ENCODE measurements at regions not wholly inside any gene's neighbourhood (a gene's known extent, or its start where the extent isn't known, plus 50 kb on each side); places are given as distances from the start of the nearest gene placed in this dataset.
A peak's percentile ranks its signal among the peaks of the same experiment; 100 is the strongest.

DNA sequence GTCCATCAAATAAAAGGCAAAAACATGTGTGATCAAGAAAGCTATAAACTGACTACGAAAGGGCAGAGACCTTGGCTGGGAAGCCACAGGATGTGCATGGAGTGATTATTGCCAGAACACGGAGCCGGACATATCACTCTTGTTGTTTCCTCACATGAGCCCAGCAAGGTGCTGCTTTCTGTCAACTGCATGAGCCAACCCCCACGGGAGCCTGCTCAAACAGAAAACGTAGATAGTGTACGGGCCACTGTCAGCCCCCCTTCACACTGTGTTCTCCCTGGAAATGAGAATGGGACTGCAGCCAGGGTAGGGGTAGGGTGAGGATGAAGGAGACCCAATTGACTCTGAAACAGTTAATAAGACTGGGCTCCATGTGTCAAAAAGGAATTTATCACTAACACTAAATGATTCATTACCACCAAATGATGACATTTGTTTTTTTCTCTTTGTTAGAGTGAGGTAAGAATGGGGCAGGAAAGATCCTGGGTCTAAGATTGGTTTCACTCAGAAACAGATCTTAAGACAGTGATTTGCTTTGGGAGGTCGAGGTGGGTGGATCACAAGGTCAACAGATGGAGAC is 235.8 kb downstream of the MREG start:
- Mint-ChIP-seq H3K4me1 (no peaks in the 10 kb centered on the region), H3K36me3 (no peaks in the 10 kb centered on the region), H3K4me3 (no peak overlapping the region), H3K27me3 (peaks cover 7 to 15% (median 12%) of the 10 kb centered on the region in 5 donors), H3K9me3 (no peaks in the 10 kb centered on the region), H3K27ac (no peak overlapping the region)
- ChIA-PET CTCF (no interaction called here), POLR2A (no interaction called here)
- no peaks in the 10 kb centered on the region for H3K36me3 ChIP-seq (ENCODE audit: control insufficient read depth in 2 of 3, insufficient read depth in 3 of 3, low read length in 3 of 3)
- no peak for DNase-seq
- intact Hi-C loops (cut with micrococcal nuclease) = no loop called here
- ATAC-seq = no peak
- H3K4me3 ChIP-seq (ENCODE audit: low read length) = no peak overlapping the region
- H3K27ac ChIP-seq (ENCODE audit: low read depth, low read length) = no peak overlapping the region
- no peaks in the 10 kb centered on the region for H3K4me1 ChIP-seq (ENCODE audit: control insufficient read depth in 2 of 2, insufficient read depth in 2 of 2, low read length in 2 of 2)
- H3K27me3 ChIP-seq (ENCODE audit: control insufficient read depth in 2 of 2, insufficient read depth in 2 of 2, low read length in 2 of 2) = no peaks in the 10 kb centered on the region
- no peaks in the 10 kb centered on the region for H3K9me3 ChIP-seq (ENCODE audit: control insufficient read depth in 2 of 3, low read length in 3 of 3)

GRCh38 chr2:215775106-215775505 is 238.2 kb downstream of the MREG start:
- ATAC-seq (no peak), DNase-seq (no peak)
- ChIA-PET POLR2A (no interaction called here), CTCF (interaction anchor here (1.5 kb wide), 1 partner anchor 10 kb away, joined by 3 read pairs; no protein-coding TSS in a partner anchor)
- Histone ChIP-seq H3K4me3 (ENCODE audit: low read length) (no peak overlapping the region), H3K4me1 (ENCODE audit: control insufficient read depth in 2 of 2, insufficient read depth in 2 of 2, low read length in 2 of 2) (no peaks in the 10 kb centered on the region), H3K27me3 (ENCODE audit: control insufficient read depth in 2 of 2, insufficient read depth in 2 of 2, low read length in 2 of 2) (no peaks in the 10 kb centered on the region), H3K36me3 (ENCODE audit: control insufficient read depth in 2 of 3, insufficient read depth in 3 of 3, low read length in 3 of 3) (no peaks in the 10 kb centered on the region), H3K27ac (ENCODE audit: low read depth, low read length) (no peak overlapping the region), H3K9me3 (ENCODE audit: control insufficient read depth in 2 of 3, low read length in 3 of 3) (no peaks in the 10 kb centered on the region)
- H3K9me3 Mint-ChIP-seq = no peaks in the 10 kb centered on the region
- no peaks in the 10 kb centered on the region for H3K36me3 Mint-ChIP-seq
- peaks cover 7 to 13% (median 12%) of the 10 kb centered on the region in 5 donors for H3K27me3 Mint-ChIP-seq
- no peak overlapping the region for H3K27ac Mint-ChIP-seq
- no peak overlapping the region for H3K4me3 Mint-ChIP-seq
- no peaks in the 10 kb centered on the region for H3K4me1 Mint-ChIP-seq
- intact Hi-C loops (cut with micrococcal nuclease) = no loop called here

- DNase-seq = no peak
- no peaks in the 10 kb centered on the region for H3K9me3 ChIP-seq (ENCODE audit: control insufficient read depth in 2 of 3, low read length in 3 of 3)
- intact Hi-C loops (cut with micrococcal nuclease) = no loop called here
- no peaks in the 10 kb centered on the region for H3K4me1 Mint-ChIP-seq
- H3K27ac Mint-ChIP-seq = no peak overlapping the region
- H3K36me3 Mint-ChIP-seq = no peaks in the 10 kb centered on the region
- ChIA-PET CTCF (no interaction called here), POLR2A (no interaction called here)
- H3K36me3 ChIP-seq (ENCODE audit: control insufficient read depth in 2 of 3, insufficient read depth in 3 of 3, low read length in 3 of 3) = no peaks in the 10 kb centered on the region
- peaks cover 7 to 15% (median 12%) of the 10 kb centered on the region in 5 donors for H3K27me3 Mint-ChIP-seq
- H3K4me3 ChIP-seq (ENCODE audit: low read length) = no peak overlapping the region
- H3K27ac ChIP-seq (ENCODE audit: low read depth, low read length) = no peak overlapping the region
- H3K9me3 Mint-ChIP-seq = no peaks in the 10 kb centered on the region
- H3K4me3 Mint-ChIP-seq = no peak overlapping the region
- ATAC-seq = peak; percentile 77
- no peaks in the 10 kb centered on the region for H3K4me1 ChIP-seq (ENCODE audit: control insufficient read depth in 2 of 2, insufficient read depth in 2 of 2, low read length in 2 of 2)
- no peaks in the 10 kb centered on the region for H3K27me3 ChIP-seq (ENCODE audit: control insufficient read depth in 2 of 2, insufficient read depth in 2 of 2, low read length in 2 of 2)
Observed at GRCh38 chr2:215773728-215774127, 239.6 kb downstream of the MREG start.

DNA sequence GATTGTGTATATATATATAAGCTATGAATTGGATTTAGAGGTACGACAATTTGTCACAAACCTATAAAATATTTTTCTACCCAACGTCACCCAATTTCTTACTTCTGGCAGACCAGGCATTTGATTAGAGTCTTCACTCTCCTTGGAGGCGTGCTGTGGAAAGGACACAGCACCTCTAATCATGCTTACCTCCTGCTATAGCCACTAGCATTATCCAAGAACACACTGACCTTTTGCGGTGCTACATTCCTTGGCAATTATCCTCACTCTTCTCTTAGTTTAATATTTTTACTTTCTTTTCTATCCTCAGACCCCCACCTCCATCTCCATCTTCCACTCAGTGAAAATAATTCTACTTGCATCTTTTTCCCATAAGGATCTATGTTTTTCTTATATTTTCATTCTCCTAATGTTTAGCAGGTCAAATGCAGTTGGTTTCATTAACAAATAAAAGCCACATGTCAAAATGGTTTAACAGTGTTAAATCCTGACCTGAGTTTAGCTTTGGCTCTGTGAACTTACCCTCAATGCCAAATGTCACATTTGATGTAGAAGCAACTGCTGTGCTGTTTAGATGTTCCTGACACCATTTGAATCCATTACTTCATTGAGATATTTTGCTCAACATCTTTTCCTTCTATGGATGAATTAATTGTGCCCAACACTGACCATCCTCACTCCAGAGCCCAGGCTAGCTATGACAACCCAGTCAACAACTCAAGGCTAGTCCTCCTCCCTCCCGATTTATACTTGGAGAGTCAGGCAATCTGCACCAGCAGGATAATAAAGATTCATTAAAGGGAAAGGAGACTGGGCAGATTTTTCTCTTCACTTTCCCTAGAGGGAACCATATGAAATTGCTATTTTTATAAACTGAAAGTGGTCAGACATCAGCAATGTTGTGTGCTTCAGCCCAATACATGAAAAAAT is 240.5 kb downstream of the MREG start:
- ATAC-seq = no peak
- POLR2A ChIA-PET = no interaction called here
- peaks cover 12 to 20% (median 15%) of the 10 kb centered on the region in 5 donors for H3K27me3 Mint-ChIP-seq
- Histone ChIP-seq H3K27ac (ENCODE audit: low read depth, low read length) (no peak overlapping the region), H3K9me3 (ENCODE audit: control insufficient read depth in 2 of 3, low read length in 3 of 3) (no peaks in the 10 kb centered on the region), H3K36me3 (ENCODE audit: control insufficient read depth in 2 of 3, insufficient read depth in 3 of 3, low read length in 3 of 3) (no peaks in the 10 kb centered on the region), H3K27me3 (ENCODE audit: control insufficient read depth in 2 of 2, insufficient read depth in 2 of 2, low read length in 2 of 2) (no peaks in the 10 kb centered on the region), H3K4me3 (ENCODE audit: low read length) (no peak overlapping the region), H3K4me1 (ENCODE audit: control insufficient read depth in 2 of 2, insufficient read depth in 2 of 2, low read length in 2 of 2) (no peaks in the 10 kb centered on the region)
- no peak overlapping the region for H3K4me3 Mint-ChIP-seq
- no peaks in the 10 kb centered on the region for H3K36me3 Mint-ChIP-seq
- intact Hi-C loops (cut with micrococcal nuclease) = no loop called here
- no peaks in the 10 kb centered on the region for H3K4me1 Mint-ChIP-seq
- no peak overlapping the region for H3K27ac Mint-ChIP-seq
- CTCF ChIA-PET = no interaction called here
- no peak for DNase-seq
- peaks cover 0 to 5% (median 0%) of the 10 kb centered on the region in 11 donors for H3K9me3 Mint-ChIP-seq

DNA sequence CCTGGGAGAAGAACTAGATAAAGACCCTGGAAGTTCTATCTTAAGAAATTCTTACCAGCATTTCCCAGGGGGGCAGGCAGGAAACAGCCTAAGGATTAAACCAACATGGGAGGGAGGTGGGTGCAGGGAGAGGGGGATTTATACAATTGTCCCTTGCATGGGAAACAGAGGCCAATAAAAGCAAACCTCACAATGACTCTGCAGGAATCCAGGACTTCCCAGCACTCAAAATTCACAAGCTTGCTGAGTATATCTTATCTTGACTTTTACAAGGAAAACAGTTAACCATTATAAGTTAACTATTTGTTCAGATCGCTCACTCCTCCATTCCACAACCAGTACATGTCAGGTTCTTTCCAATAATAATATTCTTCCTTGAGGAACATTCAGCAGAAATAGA is 241.3 kb downstream of the MREG start:
- DNase-seq = no peak
- H3K36me3 Mint-ChIP-seq = peaks cover 0 to 4% (median 0%) of the 10 kb centered on the region in 5 donors
- H3K4me3 Mint-ChIP-seq = no peak overlapping the region
- Histone ChIP-seq H3K4me3 (ENCODE audit: low read length) (no peak overlapping the region), H3K27me3 (ENCODE audit: control insufficient read depth in 2 of 2, insufficient read depth in 2 of 2, low read length in 2 of 2) (no peaks in the 10 kb centered on the region), H3K4me1 (ENCODE audit: control insufficient read depth in 2 of 2, insufficient read depth in 2 of 2, low read length in 2 of 2) (no peaks in the 10 kb centered on the region), H3K9me3 (ENCODE audit: control insufficient read depth in 2 of 3, low read length in 3 of 3) (no peaks in the 10 kb centered on the region), H3K27ac (ENCODE audit: low read depth, low read length) (no peak overlapping the region), H3K36me3 (ENCODE audit: control insufficient read depth in 2 of 3, insufficient read depth in 3 of 3, low read length in 3 of 3) (no peaks in the 10 kb centered on the region)
- peaks cover 0 to 12% (median 0%) of the 10 kb centered on the region in 11 donors for H3K9me3 Mint-ChIP-seq
- no peaks in the 10 kb centered on the region for H3K4me1 Mint-ChIP-seq
- H3K27me3 Mint-ChIP-seq = peaks cover 17 to 22% (median 20%) of the 10 kb centered on the region in 5 donors
- POLR2A ChIA-PET = no interaction called here
- ATAC-seq = no peak
- CTCF ChIA-PET = no interaction called here
- intact Hi-C loops (cut with micrococcal nuclease) = no loop called here
- no peak overlapping the region for H3K27ac Mint-ChIP-seq

DNA sequence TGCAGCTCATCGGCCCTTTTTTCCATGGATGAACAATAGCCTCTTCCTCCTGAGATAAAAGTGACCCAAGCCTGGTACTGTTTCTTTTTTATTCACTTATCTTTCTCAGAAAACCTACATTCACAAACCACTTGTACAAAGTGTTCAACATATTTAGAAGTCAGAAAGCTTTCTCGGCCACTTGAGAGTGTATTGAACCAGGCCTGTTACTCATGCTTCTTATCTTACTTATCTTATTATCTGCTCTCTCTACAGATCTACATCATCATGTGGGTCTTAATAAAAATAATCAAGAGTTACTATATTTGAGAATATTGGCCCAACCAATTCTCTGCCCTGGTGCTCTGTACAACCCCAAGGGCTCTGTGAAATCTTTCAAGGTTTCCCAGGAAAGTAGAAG is 242.1 kb downstream of the MREG start:
- Mint-ChIP-seq H3K27me3 (peaks cover 15 to 25% (median 20%) of the 10 kb centered on the region in 5 donors), H3K4me1 (no peaks in the 10 kb centered on the region), H3K4me3 (no peak overlapping the region), H3K36me3 (peaks cover 0 to 4% (median 0%) of the 10 kb centered on the region in 5 donors), H3K9me3 (peaks cover 0 to 13% (median 0%) of the 10 kb centered on the region in 11 donors), H3K27ac (no peak overlapping the region)
- no peaks in the 10 kb centered on the region for H3K4me1 ChIP-seq (ENCODE audit: control insufficient read depth in 2 of 2, insufficient read depth in 2 of 2, low read length in 2 of 2)
- no peaks in the 10 kb centered on the region for H3K9me3 ChIP-seq (ENCODE audit: control insufficient read depth in 2 of 3, low read length in 3 of 3)
- H3K27me3 ChIP-seq (ENCODE audit: control insufficient read depth in 2 of 2, insufficient read depth in 2 of 2, low read length in 2 of 2) = no peaks in the 10 kb centered on the region
- intact Hi-C loops (cut with micrococcal nuclease) = no loop called here
- no peaks in the 10 kb centered on the region for H3K36me3 ChIP-seq (ENCODE audit: control insufficient read depth in 2 of 3, insufficient read depth in 3 of 3, low read length in 3 of 3)
- no peak for DNase-seq
- POLR2A ChIA-PET = no interaction called here
- ATAC-seq = no peak
- H3K4me3 ChIP-seq (ENCODE audit: low read length) = no peak overlapping the region
- CTCF ChIA-PET = interaction anchor here (0.6 kb wide), 1 partner anchor 11 kb away, joined by 3 read pairs; no protein-coding TSS in a partner anchor
- H3K27ac ChIP-seq (ENCODE audit: low read depth, low read length) = no peak overlapping the region

All from naive thymus-derived CD4-positive, alpha-beta T cell (primary cell).